ENCODE measurements at regions not wholly inside any gene's neighbourhood (a gene's known extent, or its start where the extent isn't known, plus 50 kb on each side); places are given as distances from the start of the nearest gene placed in this dataset.

DNA sequence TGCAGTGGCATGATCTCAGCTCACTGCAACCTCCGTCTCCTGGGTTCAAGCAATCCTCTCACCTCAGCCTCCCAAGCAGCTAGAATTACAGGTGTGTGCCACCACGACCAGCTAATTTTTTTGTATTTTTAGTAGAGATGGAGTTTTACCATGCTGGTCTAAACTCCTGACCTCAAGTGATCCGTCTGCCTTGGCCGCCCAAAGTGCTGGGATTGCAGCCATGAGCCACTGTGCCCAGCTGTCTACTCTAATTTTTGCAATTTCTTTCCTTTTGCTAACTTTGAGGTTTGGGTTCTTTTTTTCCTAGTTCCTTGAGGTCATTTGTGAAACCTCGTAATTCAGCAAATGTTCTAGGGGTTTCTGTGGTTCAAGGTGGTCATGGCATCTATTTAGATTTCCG lies 63.7 kb upstream of the PRLR start:
- TF ChIP-seq, protein P1, sequence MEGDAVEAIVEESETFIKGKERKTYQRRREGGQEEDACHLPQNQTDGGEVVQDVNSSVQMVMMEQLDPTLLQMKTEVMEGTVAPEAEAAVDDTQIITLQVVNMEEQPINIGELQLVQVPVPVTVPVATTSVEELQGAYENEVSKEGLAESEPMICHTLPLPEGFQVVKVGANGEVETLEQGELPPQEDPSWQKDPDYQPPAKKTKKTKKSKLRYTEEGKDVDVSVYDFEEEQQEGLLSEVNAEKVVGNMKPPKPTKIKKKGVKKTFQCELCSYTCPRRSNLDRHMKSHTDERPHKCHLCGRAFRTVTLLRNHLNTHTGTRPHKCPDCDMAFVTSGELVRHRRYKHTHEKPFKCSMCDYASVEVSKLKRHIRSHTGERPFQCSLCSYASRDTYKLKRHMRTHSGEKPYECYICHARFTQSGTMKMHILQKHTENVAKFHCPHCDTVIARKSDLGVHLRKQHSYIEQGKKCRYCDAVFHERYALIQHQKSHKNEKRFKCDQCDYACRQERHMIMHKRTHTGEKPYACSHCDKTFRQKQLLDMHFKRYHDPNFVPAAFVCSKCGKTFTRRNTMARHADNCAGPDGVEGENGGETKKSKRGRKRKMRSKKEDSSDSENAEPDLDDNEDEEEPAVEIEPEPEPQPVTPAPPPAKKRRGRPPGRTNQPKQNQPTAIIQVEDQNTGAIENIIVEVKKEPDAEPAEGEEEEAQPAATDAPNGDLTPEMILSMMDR (IDR thresholded peaks at IDR 0.05; ENCODE audit: control insufficient read depth, insufficient read depth, low read depth, low read length, missing control alignments), result no peak
- no peak for DNase-seq (ENCODE audit: low read depth)

DNA sequence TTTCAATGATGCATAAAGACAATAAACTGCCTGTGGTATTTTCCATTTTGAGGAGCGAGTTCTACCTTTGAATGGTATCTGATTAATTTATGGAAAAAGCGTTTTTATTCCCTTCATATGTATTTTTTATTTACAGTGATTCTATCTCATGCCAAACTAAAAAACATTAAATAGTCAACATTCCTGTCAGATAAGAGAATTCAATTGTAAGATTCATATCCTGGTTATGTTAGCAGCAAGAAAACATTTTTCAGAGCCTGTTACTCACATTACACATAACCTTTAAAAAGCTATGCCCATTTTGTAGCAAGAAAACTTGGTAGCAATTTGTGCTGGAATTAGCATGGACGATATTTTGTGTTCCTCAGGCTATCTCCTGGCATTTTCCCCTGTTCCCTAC lies 55.1 kb upstream of the PRLR start:
- no peak overlapping the region for H3K4me3 ChIP-seq (ENCODE audit: control insufficient read depth, low read depth, low read length)
- DNase-seq (ENCODE audit: low read depth), result no peak
- TF ChIP-seq, protein P1 (IDR thresholded peaks at IDR 0.05; ENCODE audit: control insufficient read depth, insufficient read depth, low read depth, low read length, missing control alignments), result no peak

More for the DNA sequence above, 63.7 kb upstream of the PRLR start:
- H3K4me3 ChIP-seq (ENCODE audit: control insufficient read depth, low read depth, low read length), result no peak overlapping the region

DNA sequence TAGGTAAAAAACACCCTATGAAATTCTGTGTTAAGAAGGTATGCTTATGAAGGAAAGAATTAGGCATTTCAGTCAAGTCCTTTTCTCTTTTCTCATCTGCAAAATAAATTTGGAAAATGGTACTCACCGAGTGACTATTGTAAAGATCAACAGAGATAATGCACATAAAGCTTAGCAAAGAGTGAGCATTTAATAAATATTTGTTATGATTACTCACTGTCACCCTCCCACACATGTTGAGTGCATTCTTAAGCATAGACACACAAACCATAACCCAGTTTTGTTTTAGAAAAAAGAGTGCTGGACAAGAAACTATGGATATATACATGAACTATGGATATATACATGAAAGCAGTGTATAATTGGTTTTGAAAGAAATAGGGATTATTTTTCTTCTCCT lies 54.7 kb upstream of the PRLR start:
- TF ChIP-seq, protein P1 (IDR thresholded peaks at IDR 0.05; ENCODE audit: control insufficient read depth, insufficient read depth, low read depth, low read length, missing control alignments), result no peak
- no peak for DNase-seq (ENCODE audit: low read depth)
- H3K4me3 ChIP-seq (ENCODE audit: control insufficient read depth, low read depth, low read length), result no peak overlapping the region

DNA sequence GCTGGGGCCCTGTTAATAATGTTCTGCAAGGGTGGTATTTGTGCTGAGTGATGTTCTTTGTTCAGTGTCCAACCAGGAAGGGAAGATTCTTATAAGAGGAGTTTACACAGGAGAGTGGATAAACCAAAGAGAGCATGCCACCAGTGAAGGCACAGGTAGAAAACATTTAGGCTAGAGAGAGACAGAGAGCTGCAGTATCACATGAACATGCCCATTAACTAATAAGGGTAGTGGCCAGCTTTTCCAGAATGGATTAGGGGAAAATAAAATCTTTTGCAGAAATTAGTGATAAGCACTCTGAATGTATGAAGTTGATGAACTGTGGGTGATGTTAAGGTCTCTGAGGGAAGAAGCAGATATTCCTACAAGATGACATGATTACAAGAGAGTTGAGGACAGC lies 54.1 kb upstream of the PRLR start:
- no peak overlapping the region for H3K4me3 ChIP-seq (ENCODE audit: control insufficient read depth, low read depth, low read length)
- no peak for DNase-seq (ENCODE audit: low read depth)
- TF ChIP-seq, protein P1 (IDR thresholded peaks at IDR 0.05; ENCODE audit: control insufficient read depth, insufficient read depth, low read depth, low read length, missing control alignments), result no peak

DNA sequence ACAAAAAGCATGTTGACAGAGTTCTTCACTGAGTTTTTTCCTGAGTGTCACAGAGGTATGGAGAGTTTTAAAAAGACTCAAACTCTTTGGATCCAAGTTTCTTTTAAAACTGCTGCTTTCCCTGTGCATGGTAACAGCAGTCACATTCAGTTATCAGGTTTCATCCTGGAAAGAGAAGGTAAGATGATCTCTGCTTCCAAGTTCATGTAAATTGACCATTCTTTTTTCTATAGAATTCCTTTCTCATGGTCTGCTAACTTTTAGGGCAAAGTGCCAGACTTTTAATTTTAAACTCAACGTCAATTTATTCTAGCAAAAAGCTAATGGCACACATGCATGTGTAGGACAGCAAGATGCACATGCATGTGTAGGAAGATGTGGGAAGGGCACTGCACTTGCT lies 52.5 kb upstream of the PRLR start:
- TF ChIP-seq, protein P1 (IDR thresholded peaks at IDR 0.05; ENCODE audit: control insufficient read depth, insufficient read depth, low read depth, low read length, missing control alignments), result no peak
- no peak overlapping the region for H3K4me3 ChIP-seq (ENCODE audit: control insufficient read depth, low read depth, low read length)
- no peak for DNase-seq (ENCODE audit: low read depth)

DNA sequence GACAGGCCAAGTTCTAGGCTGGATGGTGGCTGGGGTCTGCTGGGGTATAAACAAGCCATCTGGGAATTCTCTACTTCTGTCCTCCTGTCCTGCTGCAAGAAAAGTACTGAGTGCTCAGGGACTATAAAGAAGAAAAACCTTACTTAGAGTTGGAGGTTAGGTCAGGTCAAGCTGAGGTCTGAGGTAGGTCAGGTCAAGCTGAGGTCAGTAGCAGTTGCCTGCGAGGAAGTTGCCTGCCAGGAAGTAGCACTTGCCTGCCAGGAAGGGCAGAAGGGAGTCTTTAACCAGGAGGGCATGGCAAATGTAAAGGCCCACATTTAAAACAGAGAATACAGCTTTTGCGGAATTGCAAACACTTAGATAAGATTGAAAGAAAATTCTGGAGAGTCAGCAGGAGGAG lies 51.3 kb upstream of the PRLR start:
- no peak overlapping the region for H3K4me3 ChIP-seq (ENCODE audit: control insufficient read depth, low read depth, low read length)
- TF ChIP-seq, protein P1 (IDR thresholded peaks at IDR 0.05; ENCODE audit: control insufficient read depth, insufficient read depth, low read depth, low read length, missing control alignments), result no peak
- DNase-seq (ENCODE audit: low read depth), result no peak
